ENCODE measurements at regions not wholly inside any gene's neighbourhood (a gene's known extent, or its start where the extent isn't known, plus 50 kb on each side); places are given as distances from the start of the nearest gene placed in this dataset.

- ChIA-PET POLR2A (ENCODE audit: partially characterized antibody) (no interaction called here), CTCF (ENCODE audit: partially characterized antibody) (no interaction called here)
- Histone ChIP-seq H3K9ac (replicated peaks in 1 of 4; ENCODE audit: extremely low read depth in 1 of 4, low read depth in 3 of 4, low read length in 3 of 4) (no peak overlapping the region), H3K4me1 (replicated peaks in 1 of 4; ENCODE audit: control insufficient read depth in 3 of 4, insufficient read depth in 4 of 4, low read length in 3 of 4) (no peaks in the 10 kb centered on the region), H3K4ac (replicated peaks; ENCODE audit: insufficient read length, low read depth, low read length) (no peak overlapping the region), H3K56ac (replicated peaks; ENCODE audit: insufficient read length, low read depth, low read length) (no peak overlapping the region), H3K79me1 (ENCODE audit: low read depth, low read length) (no peaks in the 10 kb centered on the region), H3K14ac (ENCODE audit: insufficient read length) (no peak overlapping the region), H3K4me2 (ENCODE audit: insufficient read depth in 1 of 2, low read depth in 2 of 2, low read length in 2 of 2) (no peak overlapping the region), H3K4me3 (ENCODE audit: extremely low read depth in 1 of 4, insufficient read depth in 2 of 4, low read depth in 3 of 4, low read length in 4 of 4) (no peak overlapping the region), H2AFZ (ENCODE audit: low read length) (no peak overlapping the region), H2AK5ac (ENCODE audit: low read depth, low read length) (no peak overlapping the region), H3K79me2 (ENCODE audit: control insufficient read depth in 1 of 2, insufficient read depth in 2 of 2, low read length in 2 of 2) (no peaks in the 10 kb centered on the region), H3K27ac (ENCODE audit: low read depth, low read length) (no peak overlapping the region), H2BK15ac (ENCODE audit: low read length) (no peak overlapping the region), H3K18ac (ENCODE audit: extremely low read depth, low read length) (no peak overlapping the region), H3K23ac (ENCODE audit: insufficient read length) (no peak overlapping the region), H3K27me3 (replicated peaks in 1 of 4; ENCODE audit: control insufficient read depth in 3 of 4, extremely low read depth in 1 of 4, insufficient read depth in 3 of 4, low read length in 3 of 4) (no peaks in the 10 kb centered on the region), H4K91ac (replicated peaks; ENCODE audit: insufficient read length, low read length) (no peak overlapping the region), H3K9me3 (ENCODE audit: insufficient read depth in 2 of 2, low read depth in 1 of 2, low read length in 1 of 2) (no peaks in the 10 kb centered on the region), H4K8ac (ENCODE audit: extremely low read depth, insufficient read depth, low read length) (no peak overlapping the region), H2BK20ac (ENCODE audit: low read length) (no peak overlapping the region), H3K36me3 (ENCODE audit: control insufficient read depth in 2 of 4, insufficient read depth in 4 of 4, low read length in 3 of 4) (no peaks in the 10 kb centered on the region), H2BK5ac (ENCODE audit: low read depth, low read length) (no peak overlapping the region), H4K20me1 (replicated peaks in 1 of 2; ENCODE audit: control insufficient read depth in 1 of 2, insufficient read depth in 2 of 2, low read length in 2 of 2) (no peaks in the 10 kb centered on the region), H2BK12ac (ENCODE audit: low read depth, low read length) (no peak overlapping the region), H4K5ac (ENCODE audit: insufficient read length, low read depth, low read length) (no peak overlapping the region), H2BK120ac (replicated peaks; ENCODE audit: low read depth, low read length) (no peak overlapping the region), H3K23me2 (ENCODE audit: low read depth, low read length) (no peaks in the 10 kb centered on the region)
- 89% methylated on average over 2 of the region's 2 CpGs; no CpG with 5 or more reads in 1 of the 2 experiments for whole genome bisulfite sequencing, 2 experiments (ENCODE audit: extremely low coverage in 1 of 2, insufficient coverage in 1 of 2, insufficient read length in 1 of 2, insufficient replicate concordance in 2 of 2, low coverage in 1 of 2, low lambda C conversion rate in 2 of 2, missing lambda C conversion rate in 1 of 2)
- FAIRE-seq (no peak), DNase-seq (ENCODE audit: low read depth in 1 of 2, low spot score in 2 of 2) (no peak)
- TF ChIP-seq EP300 (IDR thresholded peaks at IDR 0.05; ENCODE audit: borderline replicate concordance in 1 of 2, low read depth in 2 of 2, low read length in 2 of 2) (no peak), SIX5 (IDR thresholded peaks at IDR 0.05; ENCODE audit: low read depth, low read length) (no peak), GABPA (IDR thresholded peaks at IDR 0.05; ENCODE audit: borderline replicate concordance, insufficient read depth, low read length) (no peak), CTBP2 (IDR thresholded peaks at IDR 0.05; ENCODE audit: borderline replicate concordance, insufficient read depth, insufficient read length, low read length) (no peak), TAF7 (optimal IDR thresholded peaks at IDR 0.05; ENCODE audit: borderline replicate concordance, low read depth, low read length) (no peak), SAP30 (IDR thresholded peaks at IDR 0.05; ENCODE audit: insufficient read depth, insufficient replicate concordance, low read length) (no peak), ATF3 (IDR thresholded peaks at IDR 0.05; ENCODE audit: insufficient read depth, low read depth, low read length) (no peak), BACH1 (IDR thresholded peaks at IDR 0.05; ENCODE audit: low read length) (no peak), POLR2AphosphoS5 (IDR thresholded peaks at IDR 0.05; ENCODE audit: low read depth, low read length) (no peak), CHD1 (IDR thresholded peaks at IDR 0.05; ENCODE audit: low read depth, low read length) (no peak), MAX (IDR thresholded peaks at IDR 0.05) (no peak), TAF1 (IDR thresholded peaks at IDR 0.05; ENCODE audit: low read depth, low read length) (no peak), RAD21 (IDR thresholded peaks at IDR 0.05 in 1 of 2, conservative IDR thresholded peaks at IDR 0.05 in 1 of 2; ENCODE audit: low read depth in 2 of 2, low read length in 2 of 2) (no peak)
Observed at GRCh38 chr18:38413193-38413592, 847.6 kb upstream of the CELF4 start.

All from H1 (cell line).